IMR-90 (cell line): ENCODE measurements at regions not wholly inside any gene's neighbourhood (a gene's known extent, or its start where the extent isn't known, plus 50 kb on each side); places are given as distances from the start of the nearest gene placed in this dataset.

Source experiments
- CTCF ChIP-seq: conservative IDR thresholded peaks from 2 replicates; pipeline ENCODE4 v1.5.1; 2012; ENCODE audit warnings: mild to moderate bottlenecking, low read depth, low read length, improper control_type of control experiment
- POLR2A ChIP-seq: IDR thresholded peaks from 2 replicates; pipeline ENCODE4 v1.6.1; 2012; ENCODE audit warnings: mild to moderate bottlenecking, low read depth, low read length
- USF2 ChIP-seq: fragments of 150-350 bp; IDR thresholded peaks from 2 replicates; pipeline ENCODE4 v1.6.1; 2017; ENCODE audit warnings: mild to moderate bottlenecking, antibody characterized with exemption, low read length, low read depth

- TF ChIP-seq USF2 = no peak
- no peak for TF ChIP-seq CTCF
- no peak for TF ChIP-seq POLR2A
These were observed 167.7 kb downstream of the DYRK2 start for GRCh38 chr12:67816269-67816668.
